TTC549 (cell line): ENCODE measurements at regions not wholly inside any gene's neighbourhood (a gene's known extent, or its start where the extent isn't known, plus 50 kb on each side); places are given as distances from the start of the nearest gene placed in this dataset.

Experiments used
- FAIRE-seq: peaks from 2 replicates; lab custom pipeline; 2012; peaks lifted over from hg19 to GRCh38; lab: Jason Lieb, UNC

DNA sequence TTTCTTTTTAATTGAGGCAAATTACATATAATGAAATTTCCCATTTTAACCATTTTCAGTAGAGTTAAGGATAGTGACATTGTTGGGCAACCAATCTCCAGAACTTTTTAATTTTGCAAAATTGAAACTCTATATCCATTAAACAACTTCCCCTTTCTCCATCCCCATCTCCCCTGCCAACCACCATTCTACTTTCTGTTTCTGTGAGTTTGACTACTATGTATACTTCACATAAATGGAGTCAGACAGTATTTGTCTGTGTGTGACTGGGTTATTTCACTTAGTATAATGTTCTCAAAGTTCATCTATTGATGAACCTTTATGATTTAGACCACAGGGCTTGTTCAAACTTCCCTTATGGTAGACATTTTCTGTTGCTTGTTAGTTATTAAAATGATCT, 364.5 kb upstream of the MAD2L1 start:
- no peak for FAIRE-seq

DNA sequence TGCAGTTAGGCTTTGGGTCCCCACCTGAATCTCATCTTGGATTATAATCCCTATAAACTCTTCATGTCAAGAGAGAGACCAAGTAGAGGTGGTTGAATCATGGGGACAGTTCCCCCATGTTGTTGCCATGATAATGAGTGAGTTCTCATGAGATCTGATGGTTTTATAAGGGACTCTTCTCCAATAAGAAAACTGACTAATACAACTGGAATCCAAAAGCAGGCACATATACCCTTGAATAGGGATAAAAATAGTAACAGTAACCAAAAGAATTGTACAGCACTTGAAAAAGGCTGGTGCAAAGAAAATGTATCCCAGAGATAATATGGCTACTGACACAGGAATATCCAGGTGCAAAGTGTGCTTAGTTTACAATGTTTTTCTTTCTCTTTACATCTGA, 351.5 kb upstream of the MAD2L1 start:
- no peak for FAIRE-seq

DNA sequence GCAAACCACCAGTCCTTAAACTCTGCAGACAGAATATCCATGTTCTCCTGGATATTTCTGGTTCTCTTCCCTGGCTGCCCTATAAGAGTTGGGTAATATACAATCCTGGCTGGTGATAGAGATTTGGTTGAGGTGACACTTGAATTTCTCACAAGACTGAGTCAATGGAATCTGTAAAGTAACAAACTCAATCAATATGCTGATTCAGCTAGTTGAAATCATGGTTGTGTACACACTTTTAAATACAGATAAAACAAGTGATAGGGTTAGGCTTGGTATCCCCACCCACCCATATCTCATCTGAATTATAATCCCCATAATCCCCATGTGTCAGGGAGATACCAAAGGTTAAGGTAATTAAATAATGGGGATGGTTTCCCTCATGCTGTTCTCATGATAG, 349.2 kb upstream of the MAD2L1 start:
- no peak for FAIRE-seq

GRCh38 chr4:120406960-120407359, 340.3 kb upstream of the MAD2L1 start:
- FAIRE-seq, result no peak

DNA sequence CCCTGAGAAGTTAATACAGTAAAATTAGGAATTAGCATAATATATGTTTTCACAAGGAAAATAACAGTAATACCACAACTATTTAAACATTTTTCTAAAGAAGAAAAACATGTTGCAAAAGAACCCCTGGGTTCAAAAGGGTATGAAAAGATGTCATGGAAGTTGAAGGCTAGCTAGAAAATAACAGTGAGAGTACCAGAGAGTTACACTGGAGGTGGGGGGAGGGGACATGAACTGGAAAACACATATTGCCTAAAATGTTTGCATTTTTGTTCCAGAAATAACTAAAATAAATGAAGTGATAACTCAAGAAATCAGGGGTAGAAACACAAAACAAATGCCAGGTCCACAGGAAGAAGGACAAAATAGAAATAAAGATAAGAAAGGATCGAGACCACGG, 336.6 kb upstream of the MAD2L1 start:
- no peak for FAIRE-seq

DNA sequence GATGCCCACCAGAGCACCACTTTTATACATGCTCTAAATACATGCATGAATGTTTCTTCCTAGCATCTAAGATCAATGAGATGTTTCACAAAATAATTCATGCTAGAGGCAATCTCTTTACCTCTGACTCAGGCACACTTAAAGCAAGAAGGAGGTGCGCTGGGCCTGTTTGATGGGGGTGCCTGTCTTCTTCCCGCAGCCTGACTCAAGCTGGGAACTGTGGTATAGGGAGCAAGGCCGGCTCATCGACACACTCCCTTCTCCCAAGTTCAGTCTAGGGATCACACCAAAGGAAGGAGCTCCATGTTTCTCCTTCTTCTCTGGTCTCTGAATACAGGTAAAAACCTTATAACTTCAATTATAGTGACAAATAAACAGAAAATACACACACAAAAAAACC, 333.8 kb upstream of the MAD2L1 start:
- no peak for FAIRE-seq

DNA sequence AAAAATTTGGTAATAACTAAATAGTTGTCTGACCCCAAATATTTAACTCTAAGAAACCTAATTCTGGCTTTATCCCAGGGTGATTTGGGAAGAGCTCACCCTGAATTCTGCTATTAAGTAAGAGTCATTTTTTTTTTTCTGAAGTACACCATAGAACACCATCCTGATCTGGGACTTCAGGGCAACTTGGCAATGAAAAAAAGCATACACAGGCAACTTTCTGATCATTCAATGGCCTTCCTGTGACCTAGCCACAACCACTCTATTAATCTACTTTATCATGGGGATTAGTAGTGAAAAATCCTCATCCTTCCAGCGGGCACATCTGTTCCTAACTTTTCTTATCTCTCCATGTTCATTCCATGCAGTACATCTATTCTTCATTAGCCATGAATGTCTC, 333.2 kb upstream of the MAD2L1 start:
- FAIRE-seq, result no peak

GRCh38 chr4:120395746-120396145, 329.1 kb upstream of the MAD2L1 start:
- no peak for FAIRE-seq

DNA sequence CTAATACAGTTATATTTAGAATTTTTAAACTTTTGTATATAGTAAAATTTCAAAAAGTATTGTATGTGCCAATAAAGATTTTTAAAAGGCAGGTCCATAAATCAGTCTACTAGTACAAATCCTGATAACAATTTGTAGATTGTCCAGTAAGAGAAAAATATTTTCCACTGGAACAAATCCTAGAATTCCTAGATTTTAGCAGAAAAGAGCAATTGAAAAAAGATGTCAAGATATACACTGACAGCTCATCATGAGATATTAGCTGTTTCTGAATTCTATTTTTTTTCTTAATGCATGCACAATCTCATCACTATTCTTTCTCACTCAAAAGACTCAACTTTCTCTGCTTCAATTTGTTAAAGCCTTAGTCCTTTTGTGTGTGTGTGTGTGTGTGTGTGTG, 289.2 kb upstream of the MAD2L1 start:
- FAIRE-seq, result no peak

DNA sequence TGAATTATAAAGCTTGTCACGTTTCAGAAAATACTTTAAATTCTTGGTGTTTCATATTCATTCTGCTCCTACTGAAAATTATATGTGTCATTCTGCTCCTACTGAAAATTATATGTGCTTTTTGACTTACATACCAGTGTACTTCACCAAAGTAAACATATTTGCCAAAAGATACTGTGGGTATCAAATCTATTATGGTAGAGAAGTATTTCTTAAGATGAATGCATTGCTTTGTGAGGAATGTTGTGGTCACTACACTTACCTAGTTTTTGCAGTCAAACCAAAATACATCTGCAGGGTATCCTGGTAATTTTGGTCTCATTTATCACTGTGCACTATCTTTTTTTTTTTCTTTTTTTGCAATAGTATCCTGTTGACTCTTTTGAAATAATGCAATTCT, 287.7 kb upstream of the MAD2L1 start:
- FAIRE-seq, result no peak

GRCh38 chr4:120353235-120353634, 286.6 kb upstream of the MAD2L1 start:
- no peak for FAIRE-seq

GRCh38 chr4:120352739-120353138, 286.1 kb upstream of the MAD2L1 start:
- FAIRE-seq, result no peak

DNA sequence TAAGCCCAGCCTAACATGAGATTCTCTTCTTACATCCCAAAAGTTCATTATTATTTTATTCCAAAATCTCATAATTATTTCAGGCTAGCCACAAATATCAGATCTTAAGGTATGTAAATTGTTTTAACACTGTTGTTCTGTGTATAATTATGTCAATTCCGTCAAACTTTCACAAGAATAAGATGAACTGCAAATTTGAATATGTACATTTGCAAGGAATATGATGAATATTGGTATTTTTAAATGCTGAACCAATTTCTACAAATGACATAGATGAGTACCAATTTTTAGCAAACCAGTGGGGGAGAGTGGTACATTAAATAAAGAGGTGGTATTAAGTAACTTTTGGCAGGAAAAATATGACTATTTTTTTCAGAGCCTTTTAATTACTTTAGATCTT, 282.3 kb upstream of the MAD2L1 start:
- FAIRE-seq, result no peak

- no peak for FAIRE-seq
These were observed 281.9 kb upstream of the MAD2L1 start for GRCh38 chr4:120348521-120348920.

GRCh38 chr4:120331486-120332370, 265.1 kb upstream of the MAD2L1 start:
- no peak for FAIRE-seq

- FAIRE-seq, result no peak
These were observed 262.7 kb upstream of the MAD2L1 start for GRCh38 chr4:120329386-120329785.

DNA sequence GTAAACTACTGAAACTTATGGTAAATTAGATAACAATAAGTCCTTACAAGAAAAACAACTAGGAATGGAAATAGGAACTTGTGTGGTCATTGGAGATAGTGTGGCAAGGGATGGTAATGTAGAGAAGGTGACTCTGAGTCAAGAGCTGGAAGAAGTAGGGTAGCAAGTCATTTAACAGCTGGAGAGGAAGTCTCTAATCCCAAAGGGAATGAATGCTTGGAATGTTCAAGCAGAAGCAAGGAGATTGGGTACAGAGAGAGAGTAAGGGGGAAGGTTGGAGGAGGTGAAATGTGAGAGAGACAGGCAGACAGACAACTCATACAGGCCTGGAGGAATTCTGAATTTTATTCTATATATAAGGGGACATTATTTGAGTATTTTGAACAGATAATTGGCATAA, 260.6 kb upstream of the MAD2L1 start:
- FAIRE-seq, result no peak

DNA sequence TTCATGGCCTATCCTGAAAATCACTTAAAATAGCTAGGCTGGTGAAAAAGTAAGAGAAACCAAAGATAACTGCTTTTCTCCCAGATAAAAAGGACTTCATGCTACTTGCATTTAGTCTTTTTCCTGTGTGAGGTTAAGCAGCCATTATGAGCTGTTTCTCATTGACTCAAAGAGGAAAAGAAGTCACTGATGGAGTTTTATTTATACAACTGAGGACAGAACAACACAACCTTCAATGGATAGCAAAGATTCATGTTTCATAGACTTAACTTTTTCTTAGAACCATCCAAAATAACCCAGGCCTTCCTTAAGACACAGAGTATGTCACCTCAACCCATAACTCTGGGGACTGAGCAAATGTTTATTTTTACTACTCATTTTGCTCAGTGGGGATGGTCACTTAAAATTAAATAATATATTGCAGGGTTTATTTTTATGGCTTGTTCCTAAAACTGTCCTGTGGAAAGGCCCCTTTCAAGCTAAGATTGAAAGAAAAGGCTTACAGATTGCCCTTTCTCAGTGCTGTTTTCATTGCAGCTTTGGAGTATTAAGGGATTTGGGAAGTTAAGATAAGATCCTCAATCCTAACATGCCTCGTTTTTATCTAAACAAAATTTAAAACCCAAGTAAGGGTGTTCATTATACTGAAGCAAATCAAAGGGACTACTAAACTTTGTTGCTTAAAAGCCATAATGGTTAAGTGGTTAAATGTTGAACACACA, 252.6 kb upstream of the MAD2L1 start:
- FAIRE-seq, result no peak

DNA sequence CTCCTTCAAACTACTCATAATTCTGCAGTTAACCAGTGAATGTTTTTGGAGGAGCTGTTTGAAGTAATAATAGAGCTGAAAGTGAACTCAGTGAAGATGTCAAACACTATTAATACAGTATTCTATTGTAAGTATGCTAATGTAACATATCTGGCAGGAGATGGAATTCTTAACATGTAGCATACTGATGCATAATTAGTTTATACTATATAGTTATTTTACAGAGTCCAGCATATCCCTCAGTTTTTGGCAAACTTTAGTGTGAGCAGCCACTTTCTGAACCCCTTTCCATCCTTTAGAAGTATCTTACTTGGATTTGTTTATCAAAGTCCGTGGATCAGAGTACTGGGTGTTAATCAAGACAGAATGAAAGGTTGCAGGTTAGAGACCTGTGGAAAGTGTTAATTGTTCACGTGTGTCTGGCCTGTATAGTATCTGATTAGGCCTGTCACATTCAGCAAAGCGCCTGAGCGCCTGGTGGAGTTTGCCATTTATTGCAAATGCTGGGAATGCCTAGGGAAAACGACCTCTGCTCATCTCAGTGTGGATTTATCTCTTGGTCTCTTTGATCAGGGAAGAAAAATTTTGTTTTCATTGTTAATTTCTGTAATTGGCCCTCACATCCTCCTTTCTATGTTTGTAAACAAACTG, 251.7 kb upstream of the MAD2L1 start:
- no peak for FAIRE-seq

DNA sequence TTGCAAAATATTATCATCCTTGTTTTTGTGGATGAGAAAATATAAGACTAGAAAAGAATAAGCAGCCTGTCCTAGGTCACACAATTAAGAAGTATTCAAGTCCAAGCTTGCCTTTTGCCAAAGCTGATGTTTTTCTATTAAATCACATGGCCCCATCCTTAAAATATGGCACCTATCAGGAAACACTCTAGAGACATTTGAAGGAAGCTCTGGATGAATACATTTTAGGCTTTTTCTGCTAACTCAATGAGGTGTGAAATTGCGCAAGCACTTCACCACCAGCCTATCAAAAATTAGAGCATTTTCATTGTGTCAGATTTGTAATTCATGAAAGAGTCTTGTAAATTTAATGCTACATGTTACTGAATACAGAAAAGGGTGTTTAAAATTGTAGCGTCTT, 251.1 kb upstream of the MAD2L1 start:
- no peak for FAIRE-seq

DNA sequence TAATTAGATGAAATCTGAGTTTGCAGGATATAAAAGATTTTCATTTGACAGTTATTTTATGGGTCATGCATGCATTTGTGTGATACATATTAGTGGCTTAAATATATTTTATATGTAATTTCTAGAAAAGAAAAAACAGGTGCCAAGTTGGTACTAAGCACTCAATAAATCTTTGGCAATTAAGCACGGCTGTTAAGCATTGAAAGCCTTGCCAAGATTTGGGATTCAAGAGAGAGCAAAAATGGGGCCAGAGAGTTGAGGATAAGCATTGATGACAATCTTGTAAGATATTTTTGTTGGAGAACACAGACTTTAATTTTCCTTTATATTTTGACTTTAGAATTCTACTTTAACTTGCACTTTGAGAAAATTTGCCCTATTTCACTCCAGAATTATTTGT, 249.8 kb upstream of the MAD2L1 start:
- FAIRE-seq, result no peak

DNA sequence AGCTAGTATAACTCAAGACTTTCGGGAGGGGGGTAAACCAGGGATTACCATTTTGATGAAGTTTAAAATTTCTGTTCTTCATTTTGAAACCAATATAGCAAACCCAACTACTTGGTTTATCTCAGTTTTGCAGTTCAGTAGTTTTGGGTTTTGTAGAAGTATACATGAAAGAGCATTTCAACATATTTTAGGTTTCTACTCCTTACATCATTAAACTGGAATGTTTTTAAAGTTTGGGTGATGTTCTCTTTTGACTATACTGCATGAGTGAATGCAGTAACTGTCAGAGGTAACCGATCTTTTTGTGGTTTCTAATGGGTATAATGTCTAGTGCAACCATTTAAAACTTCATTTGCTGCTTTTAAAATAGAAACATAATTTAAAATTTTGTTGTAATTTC, 248.3 kb upstream of the MAD2L1 start:
- no peak for FAIRE-seq

DNA sequence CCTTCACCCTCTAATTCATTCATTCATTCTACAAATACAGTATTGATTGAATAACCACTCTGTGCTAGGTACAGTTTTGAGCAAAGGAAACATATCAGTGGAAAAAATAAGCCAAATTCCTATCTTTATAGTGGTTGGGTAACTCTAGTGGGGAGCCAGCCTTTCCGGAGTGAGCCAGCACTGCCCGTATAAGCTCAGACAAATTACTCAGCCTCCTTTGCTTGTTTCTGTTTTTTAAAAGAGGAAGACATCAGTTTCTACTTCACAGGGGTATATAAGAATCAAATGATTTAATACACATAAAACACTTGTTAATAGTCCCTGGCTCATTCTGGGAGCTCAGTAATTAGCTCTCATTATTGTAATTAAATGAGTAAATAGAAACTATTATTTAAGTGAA, 238.2 kb upstream of the MAD2L1 start:
- FAIRE-seq, result no peak
